ENCODE measurements at regions not wholly inside any gene's neighbourhood (a gene's known extent, or its start where the extent isn't known, plus 50 kb on each side); places are given as distances from the start of the nearest gene placed in this dataset.

DNA sequence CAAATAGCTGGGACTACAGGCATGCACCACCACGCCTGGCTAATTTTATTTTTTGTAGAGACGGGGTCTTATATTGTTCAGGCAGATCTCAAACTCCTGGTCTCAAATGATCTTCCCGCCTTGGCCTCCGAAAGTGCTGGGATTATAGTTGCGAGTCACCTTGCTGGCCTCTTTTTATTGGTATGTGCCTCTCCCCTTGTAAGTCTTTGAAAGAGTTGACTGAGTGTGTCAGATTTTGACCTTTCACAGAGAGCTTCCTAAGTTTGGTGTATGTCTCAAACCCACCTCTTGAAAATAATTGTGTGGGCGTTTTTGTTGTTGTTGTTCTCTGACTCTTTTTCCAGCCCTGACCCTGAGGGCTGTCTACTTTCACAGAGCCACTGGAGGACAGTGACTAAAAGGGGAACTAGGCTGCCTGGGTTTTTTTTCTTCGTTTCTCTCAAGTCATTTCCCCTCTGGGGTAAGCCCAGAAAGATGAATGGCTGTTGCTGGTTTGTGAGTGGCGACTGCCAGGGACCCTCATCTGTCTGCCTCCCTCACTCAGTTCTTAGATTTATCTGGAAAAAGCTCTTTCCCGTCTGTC, 262.8 kb downstream of the ZEB1 start:
- H3K9me3 Mint-ChIP-seq, result peaks cover 8% of the 10 kb centered on the region

DNA sequence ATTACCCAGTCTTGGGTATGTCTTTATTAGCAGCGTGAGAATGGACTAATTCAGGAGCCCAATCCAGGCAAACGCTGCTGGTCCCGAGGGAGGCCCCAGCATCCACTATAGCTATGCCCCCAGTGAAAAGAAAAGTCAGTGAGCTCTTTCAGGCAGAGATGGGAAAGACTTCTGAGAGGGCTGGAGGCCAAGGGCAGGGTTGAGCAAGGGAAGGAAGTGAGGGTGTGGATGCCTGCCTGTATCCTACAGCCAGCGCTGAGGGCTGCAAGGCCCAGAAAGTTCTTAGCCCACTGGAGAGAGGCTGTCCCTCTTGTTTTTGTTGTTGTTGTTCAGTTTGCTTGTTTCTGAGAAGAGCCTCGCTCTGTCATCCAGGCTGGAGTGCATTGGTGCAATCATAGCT, 261.6 kb downstream of the ZEB1 start:
- H3K36me3 Mint-ChIP-seq (ENCODE audit: low read depth), result no peaks in the 10 kb centered on the region; the same call in 1 of the 2 replicates
- H3K4me3 Mint-ChIP-seq, result no peak overlapping the region
- peaks cover 6% of the 10 kb centered on the region; the same call in 1 of the 2 replicates for H3K9me3 Mint-ChIP-seq
- H3K27me3 Mint-ChIP-seq (ENCODE audit: insufficient read depth), result peaks cover 14% of the 10 kb centered on the region
- TF ChIP-seq, protein P1, sequence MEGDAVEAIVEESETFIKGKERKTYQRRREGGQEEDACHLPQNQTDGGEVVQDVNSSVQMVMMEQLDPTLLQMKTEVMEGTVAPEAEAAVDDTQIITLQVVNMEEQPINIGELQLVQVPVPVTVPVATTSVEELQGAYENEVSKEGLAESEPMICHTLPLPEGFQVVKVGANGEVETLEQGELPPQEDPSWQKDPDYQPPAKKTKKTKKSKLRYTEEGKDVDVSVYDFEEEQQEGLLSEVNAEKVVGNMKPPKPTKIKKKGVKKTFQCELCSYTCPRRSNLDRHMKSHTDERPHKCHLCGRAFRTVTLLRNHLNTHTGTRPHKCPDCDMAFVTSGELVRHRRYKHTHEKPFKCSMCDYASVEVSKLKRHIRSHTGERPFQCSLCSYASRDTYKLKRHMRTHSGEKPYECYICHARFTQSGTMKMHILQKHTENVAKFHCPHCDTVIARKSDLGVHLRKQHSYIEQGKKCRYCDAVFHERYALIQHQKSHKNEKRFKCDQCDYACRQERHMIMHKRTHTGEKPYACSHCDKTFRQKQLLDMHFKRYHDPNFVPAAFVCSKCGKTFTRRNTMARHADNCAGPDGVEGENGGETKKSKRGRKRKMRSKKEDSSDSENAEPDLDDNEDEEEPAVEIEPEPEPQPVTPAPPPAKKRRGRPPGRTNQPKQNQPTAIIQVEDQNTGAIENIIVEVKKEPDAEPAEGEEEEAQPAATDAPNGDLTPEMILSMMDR (IDR thresholded peaks at IDR 0.05), result no peak
- no peak overlapping the region for H3K27ac Mint-ChIP-seq
- peaks cover 23% of the 10 kb centered on the region for H3K4me1 Mint-ChIP-seq (ENCODE audit: low read depth)
- no peak for DNase-seq

More for the DNA sequence above, 262.8 kb downstream of the ZEB1 start:
- Mint-ChIP-seq H3K36me3 (ENCODE audit: low read depth) (no peaks in the 10 kb centered on the region; the same call in 1 of the 2 replicates), H3K27me3 (ENCODE audit: insufficient read depth) (peaks cover 8% of the 10 kb centered on the region), H3K4me1 (ENCODE audit: low read depth) (peaks cover 23% of the 10 kb centered on the region), H3K4me3 (no peak overlapping the region), H3K27ac (no peak overlapping the region; the same call in 1 of the 2 replicates)
- no peak for DNase-seq
- TF ChIP-seq, protein P1 (IDR thresholded peaks at IDR 0.05), result no peak
